HepG2 (cell line): ENCODE measurements at regions not wholly inside any gene's neighbourhood (a gene's known extent, or its start where the extent isn't known, plus 50 kb on each side); places are given as distances from the start of the nearest gene placed in this dataset.

Experiments used
- ATAC-seq: fragments of 200-7000 bp; cut with Tn5 transposase; 3 replicates; pipeline ENCODE4 v1.9.1; 2020; ENCODE audit warnings: mild to moderate bottlenecking, moderate library complexity
- BruUV-seq: library from RNA; stranded (reverse); fragments of 400-500 nt; replicated peaks from 2 replicates; lab custom pipeline; 2021; lab: Mats Ljungman, UMichigan
- CTCF ChIA-PET: fragments of 300-600 bp; formaldehyde crosslinking; extraction: SDS; loops from one replicate; lab custom pipeline; 2021; ENCODE audit warnings: low total read pairs, inconsistent platforms, low intra/inter-chr PET ratio; lab: Yijun Ruan, JAX
- POLR2A ChIA-PET: fragments of 350-600 bp; sonication (Branson Sonifier 250); formaldehyde crosslinking; loops from one replicate; lab custom pipeline; 2020; ENCODE audit warnings: antibody characterized with exemption, inconsistent platforms; lab: Yijun Ruan, JAX
- DNase-seq: peaks from one replicate; pipeline ENCODE4 v3.0.0-alpha.2; 2015; ENCODE audit warnings: low spot score
- FAIRE-seq: peaks from 3 replicates; lab custom pipeline; 2011; peaks lifted over from hg19 to GRCh38; lab: Jason Lieb, UNC
- H2AFZ ChIP-seq: one replicate; pipeline ENCODE4 v1.6.1; 2011; ENCODE audit warnings: low read length, inconsistent platforms
- H3K27ac ChIP-seq: fragments of 300-600 bp; 3 replicates; pipeline ENCODE4 v1.8.0; 2011; ENCODE audit warnings: mixed run types, mild to moderate bottlenecking, mixed read lengths, low read length, inconsistent platforms; ENCODE audit not compliant: insufficient read depth; ENCODE audit errors: extremely low read length
- H3K27me3 ChIP-seq, 2 experiments: fragments of 200-600 bp in 1 of 2; 2 replicates in 1 of 2; 3 replicates in 1 of 2; pipeline versions ENCODE4 v1.6.0 to v1.8.0; 2011; ENCODE audit warnings: low read length in 2 of 2, mild to moderate bottlenecking in 2 of 2, moderate library complexity in 2 of 2, inconsistent platforms in 1 of 2; ENCODE audit not compliant: insufficient read depth in 2 of 2, control insufficient read depth in 1 of 2
- H3K36me3 ChIP-seq, 2 experiments: fragments of 200-600 bp in 1 of 2; replicated peaks in 1 of 2; 2 replicates in 1 of 2; 3 replicates in 1 of 2; pipeline versions ENCODE4 v1.5.1 to v1.8.0; 2011; ENCODE audit warnings: low read length in 2 of 2, inconsistent platforms in 1 of 2; ENCODE audit not compliant: insufficient read depth in 2 of 2, control insufficient read depth in 1 of 2
- H3K4me1 ChIP-seq: 2 replicates; pipeline ENCODE4 v1.5.1; 2012; ENCODE audit warnings: low read length, inconsistent platforms; ENCODE audit not compliant: insufficient read depth
- H3K4me2 ChIP-seq: 2 replicates; pipeline ENCODE4 v1.6.0; 2011; ENCODE audit warnings: low read depth, low read length, inconsistent platforms
- H3K4me3 ChIP-seq, 3 experiments: fragments of 200-600 bp in 1 of 3; sonication (generic), shearing (Covaris generic) in 1 of 3; replicated peaks in 1 of 3; 2 replicates each; pipeline ENCODE4 v1.5.1; 2011 to 2016; ENCODE audit warnings: low read length in 3 of 3, inconsistent platforms in 2 of 3, low read depth in 2 of 3, mild to moderate bottlenecking in 2 of 3, control low read depth in 1 of 3, mixed read lengths in 1 of 3; ENCODE audit not compliant: insufficient read depth in 1 of 3
- H3K79me2 ChIP-seq: one replicate; pipeline ENCODE4 v1.6.1; 2011; ENCODE audit warnings: low read length, inconsistent platforms; ENCODE audit not compliant: insufficient read depth
- H3K9ac ChIP-seq: 2 replicates; pipeline ENCODE4 v1.6.0; 2011; ENCODE audit warnings: mild to moderate bottlenecking, low read depth, low read length, inconsistent platforms; ENCODE audit not compliant: insufficient read depth
- H3K9me3 ChIP-seq: 2 replicates; pipeline ENCODE4 v1.5.1; 2012; ENCODE audit warnings: mild to moderate bottlenecking, low read length
- H4K20me1 ChIP-seq: 2 replicates; pipeline ENCODE4 v1.6.0; 2011; ENCODE audit warnings: inconsistent platforms, mild to moderate bottlenecking, low read length, moderate library complexity; ENCODE audit not compliant: insufficient read depth
- AHDC1 ChIP-seq: sonication (generic); formaldehyde crosslinking; IDR thresholded peaks from 2 replicates; pipeline ENCODE4 v1.5.1; 2020; ENCODE audit warnings: mild to moderate bottlenecking, missing genetic modification reagents, borderline replicate concordance
- GMEB2 ChIP-seq: IDR thresholded peaks from 2 replicates; pipeline ENCODE4 v1.6.1; 2016; ENCODE audit warnings: missing biosample characterization, missing genetic modification reagents, low read depth
- NCOA1 ChIP-seq: sonication (generic); formaldehyde crosslinking; IDR thresholded peaks from 2 replicates; pipeline ENCODE4 v1.9.0; 2021; ENCODE audit warnings: missing genetic modification reagents
- SNAPC2 ChIP-seq: sonication (generic); formaldehyde crosslinking; IDR thresholded peaks from 2 replicates; pipeline ENCODE4 v1.8.1; 2022; ENCODE audit warnings: mild to moderate bottlenecking, missing genetic modification reagents
- SNAPC5 ChIP-seq: sonication (generic); formaldehyde crosslinking; IDR thresholded peaks from 2 replicates; pipeline ENCODE4 v1.8.1; 2023; ENCODE audit warnings: mild to moderate bottlenecking, missing genetic modification reagents, borderline replicate concordance
- SRSF9 ChIP-seq: fragments of 200-400 bp; formaldehyde crosslinking; IDR thresholded peaks from 2 replicates; pipeline ENCODE4 v1.6.1; 2018; ENCODE audit warnings: borderline replicate concordance, mild to moderate bottlenecking, low read depth, low read length; ENCODE audit not compliant: insufficient read depth, poor library complexity, severe bottlenecking
- ZFP62 ChIP-seq: sonication (generic); formaldehyde crosslinking; IDR thresholded peaks from 2 replicates; pipeline ENCODE4 v1.4.0; 2020; ENCODE audit warnings: missing genetic modification reagents
- ZMAT3 ChIP-seq: sonication (generic); formaldehyde crosslinking; conservative IDR thresholded peaks from 2 replicates; pipeline ENCODE4 v1.7.0; 2021; ENCODE audit warnings: missing genetic modification reagents
- ZNF12 ChIP-seq: sonication (generic); formaldehyde crosslinking; IDR thresholded peaks from 2 replicates; pipeline ENCODE4 v1.5.0; 2020; ENCODE audit warnings: missing genetic modification reagents
- ZNF326 ChIP-seq: sonication (generic); formaldehyde crosslinking; IDR thresholded peaks from 2 replicates; pipeline ENCODE4 v1.4.0; 2020; ENCODE audit warnings: missing genetic modification reagents, borderline replicate concordance
- ZNF704 ChIP-seq: sonication (generic); formaldehyde crosslinking; IDR thresholded peaks from 2 replicates; pipeline ENCODE4 v1.8.1; 2023; ENCODE audit warnings: mild to moderate bottlenecking, inconsistent platforms, moderate library complexity, missing genetic modification reagents, borderline replicate concordance
- WGBS: methylation state at CpG from one replicate; pipeline ENCODE4 v1.1.6; 2017; ENCODE audit warnings: low lambda C conversion rate; 5-methylcytosine and 5-hydroxymethylcytosine counted together
- in situ Hi-C: cut with HindIII; loops from 2 replicates; pipeline ENCODE4 v1.10.0; 2017; ENCODE audit warnings: low pct_unique_long_range_greater_than_20kb; ENCODE audit not compliant: extremely low pct_ligation_motif_present
- intact Hi-C: fragments of 100-400 bp; cut with micrococcal nuclease; formaldehyde crosslinking; loops from one replicate; pipeline ENCODE4 v1.10.0; 2022; ENCODE audit not compliant: unreplicated experiment

GRCh38 chr4:11196927-11197522 lies 231.7 kb downstream of the HS3ST1 start:
- CTCF ChIA-PET, result no interaction called here
- intact Hi-C loops, result no loop called here
- in situ Hi-C loops, result no loop called here

More at GRCh38 chr4:11196927-11197522, 231.7 kb downstream of the HS3ST1 start:
- DNase-seq, result no peak
- TF ChIP-seq GMEB2 (no peak), SRSF9 (no peak), SNAPC2 (CRISPR knock-in tag) (no peak), ZNF12 (CRISPR knock-in tag) (no peak), ZMAT3 (CRISPR knock-in tag) (no peak), ZNF326 (CRISPR knock-in tag) (no peak), AHDC1 (no peak), SNAPC5 (CRISPR knock-in tag) (no peak), NCOA1 (CRISPR knock-in tag) (no peak), ZFP62 (no peak), ZNF704 (CRISPR knock-in tag) (no peak)
- WGBS, result under 1% methylated on average over 4 of the region's 4 CpGs
- FAIRE-seq, result no peak
- Histone ChIP-seq H3K9me3 (peaks cover 62% of the 10 kb centered on the region), H3K9ac (no peak overlapping the region), H3K4me2 (no peak overlapping the region), H3K4me3 (no peak overlapping the region), H4K20me1 (no peaks in the 10 kb centered on the region), H3K27me3 (no peaks in the 10 kb centered on the region), H2AFZ (no peak overlapping the region), H3K36me3 (no peaks in the 10 kb centered on the region), H3K27ac (no peak overlapping the region), H3K4me1 (no peaks in the 10 kb centered on the region), H3K79me2 (no peaks in the 10 kb centered on the region)
- BruUV-seq, result no TSS peak
- POLR2A ChIA-PET, result no interaction called here
- ATAC-seq, result no peak
